ENCODE measurements at regions not wholly inside any gene's neighbourhood (a gene's known extent, or its start where the extent isn't known, plus 50 kb on each side); places are given as distances from the start of the nearest gene placed in this dataset.

DNA sequence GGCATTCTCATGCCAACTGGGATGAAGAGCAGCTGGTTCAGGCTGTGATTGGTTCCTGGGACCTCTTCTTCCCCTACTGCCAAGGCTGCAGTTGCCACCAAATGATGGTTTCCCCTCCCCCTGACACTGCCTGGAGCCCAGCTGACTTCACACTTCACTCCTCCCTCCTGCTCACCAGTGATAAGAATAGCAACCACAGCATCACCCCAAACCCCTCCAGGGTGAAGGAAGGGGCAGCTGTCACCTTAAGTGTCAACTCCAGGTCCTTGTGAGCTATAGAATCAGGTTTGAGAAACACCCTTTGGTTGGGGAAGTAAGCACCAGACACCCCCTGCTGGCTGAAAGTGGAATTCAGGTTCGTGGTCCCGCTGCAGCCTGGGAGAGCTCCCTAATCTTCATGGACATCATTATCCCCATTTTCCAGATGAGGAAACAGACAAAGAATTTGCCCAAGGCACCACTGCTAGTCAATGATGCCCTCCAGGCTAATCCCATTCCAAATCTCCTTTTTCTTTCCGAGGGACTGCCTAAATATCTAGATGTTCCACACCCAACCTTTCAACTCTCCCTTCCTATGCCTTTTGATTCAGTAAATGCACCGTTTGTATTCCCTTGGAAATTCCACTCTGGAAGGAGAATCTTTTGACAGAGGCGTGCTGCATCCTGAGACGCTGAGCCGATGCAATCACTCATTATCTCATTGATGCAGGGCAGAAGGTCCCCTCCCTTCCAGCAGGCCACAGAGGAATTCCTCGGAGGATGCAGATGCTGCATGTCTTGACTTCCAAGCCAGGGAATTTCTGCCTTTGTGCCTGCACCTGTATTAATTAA, 50.6 kb upstream of the UQCRFS1 start:
- peak; percentile 72 for DNase-seq
- Mint-ChIP-seq H3K27ac (no peak overlapping the region), H3K36me3 (ENCODE audit: low read depth) (no peaks in the 10 kb centered on the region), H3K4me1 (ENCODE audit: low read depth) (no peaks in the 10 kb centered on the region), H3K9me3 (no peaks in the 10 kb centered on the region), H3K27me3 (ENCODE audit: low read depth) (peaks cover 19% of the 10 kb centered on the region), H3K4me3 (no peak overlapping the region)
- CTCF ChIA-PET, result interaction anchor here (0.7 to 2.0 kb wide), 19 partner anchors 9 to 1071 kb away, joined by 3 to 6 read pairs (median 4); partner anchors contain the start of gene POP4
- intact Hi-C loops (cut with micrococcal nuclease), result loop anchor here (1.0 to 10.0 kb wide), 5 partner anchors 264 to 796 kb away; partner anchors contain the start of genes POP4 and VSTM2B

DNA sequence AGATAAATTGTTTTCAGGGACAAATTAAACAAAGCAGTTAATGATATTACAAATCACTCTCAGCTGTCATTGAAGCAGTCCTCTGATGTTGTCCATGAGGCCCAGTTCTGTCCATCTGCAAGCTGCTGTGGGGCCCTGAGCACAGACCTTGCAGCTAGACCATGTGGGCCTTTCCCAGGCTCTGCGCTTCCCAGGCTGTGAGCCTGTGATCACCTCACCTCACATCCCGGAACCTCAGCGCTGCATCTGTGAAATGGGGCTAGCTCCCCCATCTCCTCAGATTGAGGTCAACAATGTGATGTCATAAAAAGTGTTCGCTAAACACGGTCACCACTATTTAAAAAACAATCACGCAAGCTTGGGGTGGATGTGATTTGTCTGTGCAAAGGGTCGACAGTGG, 51.9 kb upstream of the UQCRFS1 start:
- H3K4me1 Mint-ChIP-seq (ENCODE audit: low read depth), result no peaks in the 10 kb centered on the region
- CTCF ChIA-PET, result interaction anchor here (1.8 kb wide), 1 partner anchor 144 kb away, joined by 6 read pairs; no protein-coding TSS in a partner anchor
- H3K36me3 Mint-ChIP-seq (ENCODE audit: low read depth), result no peaks in the 10 kb centered on the region
- intact Hi-C loops (cut with micrococcal nuclease), result loop anchor here (5.0 to 10.0 kb wide), 4 partner anchors 262 to 798 kb away; partner anchors contain the start of genes POP4 and VSTM2B
- no peak overlapping the region for H3K27ac Mint-ChIP-seq
- peaks cover 22% of the 10 kb centered on the region for H3K27me3 Mint-ChIP-seq (ENCODE audit: low read depth)
- H3K4me3 Mint-ChIP-seq, result no peak overlapping the region
- DNase-seq, result no peak
- H3K9me3 Mint-ChIP-seq, result no peaks in the 10 kb centered on the region

DNA sequence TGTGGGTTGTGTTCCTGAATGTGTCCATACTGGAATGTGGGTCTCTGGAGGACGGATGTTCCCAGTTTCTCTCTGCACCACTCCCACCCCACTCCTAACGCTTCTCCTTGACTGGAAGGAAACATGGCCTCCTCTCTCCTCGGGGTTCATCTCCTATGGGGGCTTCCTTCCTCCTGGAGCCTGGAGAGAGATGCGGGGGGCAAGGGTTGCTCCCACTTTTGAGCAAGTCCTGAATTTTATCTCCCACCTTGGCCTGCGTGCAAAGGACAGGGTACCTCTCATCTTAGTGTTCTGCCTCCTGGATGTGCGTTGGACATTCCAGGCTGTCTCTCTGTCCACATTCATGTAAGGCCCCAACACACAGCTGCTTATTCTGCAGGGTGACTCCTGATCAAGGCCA, 52.5 kb upstream of the UQCRFS1 start:
- Mint-ChIP-seq H3K36me3 (ENCODE audit: low read depth) (no peaks in the 10 kb centered on the region), H3K4me3 (no peak overlapping the region), H3K4me1 (ENCODE audit: low read depth) (no peaks in the 10 kb centered on the region), H3K27ac (no peak overlapping the region), H3K9me3 (no peaks in the 10 kb centered on the region), H3K27me3 (ENCODE audit: low read depth) (peaks cover 25% of the 10 kb centered on the region)
- no peak for DNase-seq
- CTCF ChIA-PET, result no interaction called here
- intact Hi-C loops (cut with micrococcal nuclease), result loop anchor here (10.0 kb wide), 2 partner anchors 339 to 381 kb away; partner anchors contain the start of gene POP4

DNA sequence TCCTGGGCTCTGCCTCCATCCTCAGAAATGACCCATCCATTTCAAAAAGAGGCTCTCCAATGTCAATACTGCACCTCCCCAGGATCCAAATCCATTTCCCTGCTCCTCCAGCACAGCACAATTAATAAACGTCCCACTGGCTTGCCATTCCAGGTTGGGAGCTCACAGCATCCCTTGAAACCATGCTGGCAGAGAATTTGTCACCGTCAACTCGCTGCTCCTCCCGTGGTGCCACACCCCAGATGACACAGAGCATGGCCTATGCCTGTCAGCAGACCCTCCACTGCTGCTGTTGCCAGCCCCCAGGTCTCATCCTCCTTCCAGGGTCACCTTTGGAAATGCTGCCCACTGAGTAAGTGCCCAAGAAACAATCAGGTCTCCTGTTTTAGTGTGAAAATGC, 53.0 kb upstream of the UQCRFS1 start:
- H3K27me3 Mint-ChIP-seq (ENCODE audit: low read depth), result peaks cover 26% of the 10 kb centered on the region
- no peaks in the 10 kb centered on the region for H3K4me1 Mint-ChIP-seq (ENCODE audit: low read depth)
- intact Hi-C loops (cut with micrococcal nuclease), result loop anchor here (10.0 kb wide), 2 partner anchors 339 to 381 kb away; partner anchors contain the start of gene POP4

DNA sequence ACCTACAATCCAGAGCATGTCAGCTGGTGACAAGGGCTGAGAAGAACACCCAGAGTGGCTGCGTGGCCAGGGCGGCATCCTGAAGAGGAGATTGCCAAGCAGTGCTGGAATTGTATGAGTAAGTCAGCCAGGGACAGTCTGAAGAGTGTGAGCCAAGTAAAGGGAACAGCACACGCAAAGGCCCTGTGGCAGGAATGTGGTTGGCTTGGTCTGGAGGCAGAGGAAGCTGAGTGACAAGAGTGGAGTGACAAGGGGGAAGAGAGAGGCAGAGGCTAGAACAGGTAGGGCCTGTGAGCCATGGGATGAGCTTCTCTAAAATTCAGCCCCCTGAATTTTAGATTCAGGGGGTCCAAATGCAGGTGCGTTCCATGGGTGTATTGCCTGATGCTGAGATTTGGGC, 53.7 kb upstream of the UQCRFS1 start:
- no peak for DNase-seq
- intact Hi-C loops (cut with micrococcal nuclease), result loop anchor here (10.0 kb wide), 2 partner anchors 338 to 382 kb away; partner anchors contain the start of gene POP4
- Mint-ChIP-seq H3K27ac (no peak overlapping the region), H3K4me1 (ENCODE audit: low read depth) (no peaks in the 10 kb centered on the region), H3K27me3 (ENCODE audit: low read depth) (peaks cover 26% of the 10 kb centered on the region), H3K9me3 (no peaks in the 10 kb centered on the region), H3K4me3 (no peak overlapping the region), H3K36me3 (ENCODE audit: low read depth) (no peaks in the 10 kb centered on the region)
- CTCF ChIA-PET, result no interaction called here

More for the DNA sequence above, 53.0 kb upstream of the UQCRFS1 start:
- no peaks in the 10 kb centered on the region for H3K36me3 Mint-ChIP-seq (ENCODE audit: low read depth)
- no peak overlapping the region for H3K4me3 Mint-ChIP-seq
- CTCF ChIA-PET, result no interaction called here
- no peak for DNase-seq
- no peaks in the 10 kb centered on the region for H3K9me3 Mint-ChIP-seq
- H3K27ac Mint-ChIP-seq, result no peak overlapping the region

DNA sequence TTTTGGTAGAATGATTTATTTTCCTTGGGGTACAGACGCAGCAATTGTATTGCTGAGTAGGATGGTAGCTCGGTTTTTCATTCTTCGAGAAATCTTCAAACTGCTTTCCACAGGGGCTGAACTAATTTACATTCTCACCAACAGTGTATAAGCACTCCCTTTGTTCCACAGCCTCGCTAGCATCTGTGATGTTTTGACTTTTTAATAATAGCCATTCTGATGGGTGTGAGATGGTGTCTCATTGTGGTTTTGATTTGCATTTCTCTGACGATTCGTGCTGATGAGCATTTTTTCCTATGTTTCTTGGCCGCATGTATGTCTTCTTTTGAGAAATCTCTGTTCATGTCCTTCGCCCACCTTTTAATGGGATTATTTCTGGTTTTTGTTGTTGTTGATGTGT, 54.8 kb upstream of the UQCRFS1 start:
- Mint-ChIP-seq H3K4me3 (no peak overlapping the region), H3K9me3 (no peaks in the 10 kb centered on the region), H3K27ac (no peak overlapping the region), H3K4me1 (ENCODE audit: low read depth) (no peaks in the 10 kb centered on the region), H3K27me3 (ENCODE audit: low read depth) (peaks cover 26% of the 10 kb centered on the region), H3K36me3 (ENCODE audit: low read depth) (no peaks in the 10 kb centered on the region)
- CTCF ChIA-PET, result no interaction called here
- intact Hi-C loops (cut with micrococcal nuclease), result loop anchor here (10.0 kb wide), 2 partner anchors 337 to 383 kb away; partner anchors contain the start of gene POP4
- no peak for DNase-seq

DNA sequence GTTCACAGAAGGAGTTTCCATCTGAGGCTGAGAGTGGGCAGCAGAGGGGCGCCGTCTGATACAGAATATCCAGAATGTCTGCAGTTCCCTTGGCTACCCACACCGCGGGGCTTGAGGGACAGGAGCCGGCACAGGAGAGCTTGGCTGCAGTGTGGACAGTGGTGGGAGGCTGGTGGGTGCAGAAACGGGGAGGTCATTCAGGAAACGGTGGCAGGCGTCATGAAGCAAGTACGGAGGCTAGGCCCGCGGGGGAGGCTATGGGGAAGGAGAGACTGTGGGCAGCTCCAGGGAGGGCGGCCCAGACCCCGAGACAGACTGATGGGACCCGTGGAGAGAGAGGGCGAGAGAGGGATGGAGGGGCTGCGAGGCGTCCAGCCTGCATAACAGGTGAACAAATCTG, 55.2 kb upstream of the UQCRFS1 start:
- intact Hi-C loops (cut with micrococcal nuclease), result loop anchor here (10.0 kb wide), 2 partner anchors 337 to 383 kb away; partner anchors contain the start of gene POP4
- DNase-seq, result no peak
- no peaks in the 10 kb centered on the region for H3K4me1 Mint-ChIP-seq (ENCODE audit: low read depth)
- H3K9me3 Mint-ChIP-seq, result no peaks in the 10 kb centered on the region
- H3K27me3 Mint-ChIP-seq (ENCODE audit: low read depth), result peaks cover 26% of the 10 kb centered on the region
- CTCF ChIA-PET, result no interaction called here
- H3K27ac Mint-ChIP-seq, result no peak overlapping the region
- H3K4me3 Mint-ChIP-seq, result no peak overlapping the region
- H3K36me3 Mint-ChIP-seq (ENCODE audit: low read depth), result no peaks in the 10 kb centered on the region

DNA sequence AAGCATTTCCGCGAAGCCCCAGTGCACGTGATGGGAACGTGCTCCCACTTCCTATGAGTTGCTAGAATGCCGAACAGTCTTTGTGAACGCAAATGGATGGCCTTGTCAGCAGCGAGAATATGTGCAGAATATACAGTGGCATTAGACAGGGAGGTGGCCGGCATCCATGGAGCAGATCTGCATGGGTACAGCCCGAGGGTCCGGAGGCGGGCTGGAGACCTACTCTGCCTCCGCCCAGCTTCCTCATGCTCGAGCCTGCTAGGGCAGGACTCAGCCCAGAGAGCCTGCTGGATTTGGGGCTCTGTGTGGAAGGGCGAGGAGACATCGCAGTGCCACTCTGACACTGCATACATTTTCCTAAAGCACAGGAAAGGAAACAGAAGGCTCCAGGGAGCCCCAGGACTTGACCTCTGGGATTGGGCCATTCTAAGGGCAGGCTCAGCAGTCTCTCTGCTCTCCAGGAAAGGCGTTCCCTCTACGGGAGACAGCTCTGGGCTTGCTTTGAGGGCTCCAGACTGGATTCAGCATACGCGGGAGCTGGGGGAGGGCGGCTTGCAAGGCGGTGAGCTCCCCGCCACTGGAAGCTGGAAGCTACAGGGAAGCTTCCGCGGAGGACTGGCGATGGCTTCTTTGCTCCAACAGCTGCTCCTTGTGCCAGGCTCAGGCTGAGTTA, 55.9 kb upstream of the UQCRFS1 start:
- H3K4me3 Mint-ChIP-seq, result no peak overlapping the region
- no peaks in the 10 kb centered on the region for H3K36me3 Mint-ChIP-seq (ENCODE audit: low read depth)
- CTCF ChIA-PET, result no interaction called here
- H3K27ac Mint-ChIP-seq, result no peak overlapping the region
- no peaks in the 10 kb centered on the region for H3K9me3 Mint-ChIP-seq
- H3K4me1 Mint-ChIP-seq (ENCODE audit: low read depth), result no peaks in the 10 kb centered on the region
- intact Hi-C loops (cut with micrococcal nuclease), result loop anchor here (10.0 kb wide), 2 partner anchors 336 to 384 kb away; partner anchors contain the start of gene POP4
- H3K27me3 Mint-ChIP-seq (ENCODE audit: low read depth), result peaks cover 20% of the 10 kb centered on the region
- DNase-seq, result no peak

DNA sequence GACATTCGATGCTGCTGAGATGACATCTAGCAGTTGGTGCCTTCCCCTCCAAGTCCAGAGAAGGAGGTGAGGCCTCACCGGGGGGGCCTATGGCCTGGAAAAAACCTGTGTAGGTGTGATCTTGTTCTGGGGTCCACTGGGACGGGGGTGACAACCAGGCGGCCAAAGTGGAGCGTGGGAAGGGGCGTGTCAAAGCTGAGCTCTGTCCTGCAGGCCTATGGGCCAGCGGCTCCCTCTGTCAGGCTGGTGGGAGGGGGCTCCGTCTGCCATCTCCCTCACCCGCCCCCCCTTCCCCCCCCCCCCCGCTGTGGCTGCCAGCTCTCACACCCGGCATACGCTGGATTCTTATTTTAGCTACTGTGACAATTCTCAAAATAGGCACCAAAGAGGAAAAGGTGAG, 56.7 kb upstream of the UQCRFS1 start:
- DNase-seq, result no peak
- peaks cover 20% of the 10 kb centered on the region for H3K27me3 Mint-ChIP-seq (ENCODE audit: low read depth)
- no peaks in the 10 kb centered on the region for H3K4me1 Mint-ChIP-seq (ENCODE audit: low read depth)
- no peaks in the 10 kb centered on the region for H3K9me3 Mint-ChIP-seq
- intact Hi-C loops (cut with micrococcal nuclease), result loop anchor here (10.0 kb wide), 2 partner anchors 335 to 385 kb away; partner anchors contain the start of gene POP4
- H3K36me3 Mint-ChIP-seq (ENCODE audit: low read depth), result no peaks in the 10 kb centered on the region
- H3K27ac Mint-ChIP-seq, result no peak overlapping the region
- no peak overlapping the region for H3K4me3 Mint-ChIP-seq
- CTCF ChIA-PET, result no interaction called here

DNA sequence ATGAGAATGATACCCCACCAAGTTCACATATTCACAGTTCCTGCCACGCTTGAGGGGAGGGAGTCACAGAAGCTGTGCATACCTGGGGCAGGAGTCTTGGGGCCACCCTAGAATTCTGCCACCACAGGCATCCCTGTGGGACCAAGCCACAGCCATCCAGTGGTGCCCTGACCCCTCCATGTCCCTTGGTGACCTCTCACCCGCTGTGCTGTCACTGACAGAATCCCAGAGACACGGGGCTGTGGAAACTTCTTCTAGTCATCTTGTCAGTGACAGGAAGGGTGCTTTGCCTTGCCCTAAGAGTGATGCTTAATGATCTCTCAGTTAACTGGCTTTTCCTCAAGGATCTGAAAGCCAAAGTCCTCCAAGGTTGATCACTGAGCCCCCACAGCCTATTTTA, 58.4 kb upstream of the UQCRFS1 start:
- no peaks in the 10 kb centered on the region for H3K36me3 Mint-ChIP-seq (ENCODE audit: low read depth)
- no peak overlapping the region for H3K4me3 Mint-ChIP-seq
- intact Hi-C loops (cut with micrococcal nuclease), result no loop called here
- CTCF ChIA-PET, result no interaction called here
- H3K27me3 Mint-ChIP-seq (ENCODE audit: low read depth), result peaks cover 18% of the 10 kb centered on the region
- no peaks in the 10 kb centered on the region for H3K4me1 Mint-ChIP-seq (ENCODE audit: low read depth)
- no peak for DNase-seq
- no peak overlapping the region for H3K27ac Mint-ChIP-seq
- H3K9me3 Mint-ChIP-seq, result no peaks in the 10 kb centered on the region

DNA sequence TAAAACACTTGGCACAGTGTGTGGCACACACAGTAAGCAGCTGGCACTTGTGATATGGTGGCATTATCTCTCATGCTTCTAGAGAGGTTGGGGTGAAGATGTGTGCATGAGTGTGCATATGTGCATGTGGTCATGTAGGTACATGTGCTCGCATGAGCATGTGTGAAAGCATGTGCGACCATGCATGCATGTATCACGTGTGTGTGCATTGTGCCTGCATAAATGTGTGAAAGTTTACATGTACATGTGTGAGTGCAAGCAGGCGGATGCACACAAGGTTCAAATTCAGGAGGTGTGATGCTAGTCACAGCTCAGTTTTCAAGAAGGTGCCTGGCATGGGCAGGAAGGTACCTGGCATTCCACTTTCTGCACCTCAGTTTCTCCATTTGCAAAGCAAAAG, 59.0 kb upstream of the UQCRFS1 start:
- Mint-ChIP-seq H3K27me3 (ENCODE audit: low read depth) (peaks cover 14% of the 10 kb centered on the region), H3K36me3 (ENCODE audit: low read depth) (no peaks in the 10 kb centered on the region), H3K9me3 (no peaks in the 10 kb centered on the region), H3K4me1 (ENCODE audit: low read depth) (peaks cover 2% of the 10 kb centered on the region), H3K4me3 (no peak overlapping the region), H3K27ac (no peak overlapping the region)
- no peak for DNase-seq
- CTCF ChIA-PET, result no interaction called here
- intact Hi-C loops (cut with micrococcal nuclease), result no loop called here

DNA sequence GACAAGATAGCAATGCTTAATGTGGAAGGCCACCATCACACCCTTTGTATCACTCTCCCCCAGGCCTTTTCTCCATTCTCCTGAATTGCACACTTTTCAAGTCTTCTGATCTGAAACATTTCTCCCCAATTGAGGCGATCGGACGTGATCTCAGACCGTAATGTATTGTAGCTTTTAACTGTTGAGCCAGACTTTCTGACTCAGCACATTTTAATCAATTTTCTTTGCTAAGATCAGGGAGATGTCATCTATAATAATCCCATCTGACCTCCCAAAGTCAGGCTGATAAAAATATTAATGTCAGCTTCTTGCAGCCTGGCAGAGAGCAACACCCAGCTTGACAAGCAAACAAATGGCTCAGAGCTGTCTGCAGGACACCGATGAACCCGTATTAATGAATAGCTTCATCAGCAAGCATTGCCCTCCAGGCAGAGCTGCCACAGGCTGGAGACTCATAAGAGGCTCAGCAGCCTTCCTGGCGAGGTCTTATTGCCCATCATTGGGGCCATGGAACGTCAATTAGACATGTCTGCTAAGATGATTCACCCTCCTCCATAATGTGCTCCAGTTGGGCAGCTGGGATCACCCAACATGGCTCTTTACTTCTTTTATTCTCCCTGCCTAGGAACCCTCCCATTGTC, 60.2 kb upstream of the UQCRFS1 start:
- peaks cover 6% of the 10 kb centered on the region for H3K4me1 Mint-ChIP-seq (ENCODE audit: low read depth)
- CTCF ChIA-PET, result interaction anchor here (2.0 kb wide), 1 partner anchor 10 kb away, joined by 6 read pairs; no protein-coding TSS in a partner anchor

More for the DNA sequence above, 60.2 kb upstream of the UQCRFS1 start:
- Mint-ChIP-seq H3K27me3 (ENCODE audit: low read depth) (peaks cover 11% of the 10 kb centered on the region), H3K4me3 (no peak overlapping the region), H3K36me3 (ENCODE audit: low read depth) (no peaks in the 10 kb centered on the region), H3K27ac (no peak overlapping the region), H3K9me3 (no peaks in the 10 kb centered on the region)
- intact Hi-C loops (cut with micrococcal nuclease), result no loop called here
- DNase-seq, result no peak
